ENCODE measurements at regions not wholly inside any gene's neighbourhood (a gene's known extent, or its start where the extent isn't known, plus 50 kb on each side); places are given as distances from the start of the nearest gene placed in this dataset.
"Not testable (repeated sequence)": the region's sequence is repeated elsewhere in the genome, so short reads cannot be mapped to it uniquely, and the experiment has no call there.

DNA sequence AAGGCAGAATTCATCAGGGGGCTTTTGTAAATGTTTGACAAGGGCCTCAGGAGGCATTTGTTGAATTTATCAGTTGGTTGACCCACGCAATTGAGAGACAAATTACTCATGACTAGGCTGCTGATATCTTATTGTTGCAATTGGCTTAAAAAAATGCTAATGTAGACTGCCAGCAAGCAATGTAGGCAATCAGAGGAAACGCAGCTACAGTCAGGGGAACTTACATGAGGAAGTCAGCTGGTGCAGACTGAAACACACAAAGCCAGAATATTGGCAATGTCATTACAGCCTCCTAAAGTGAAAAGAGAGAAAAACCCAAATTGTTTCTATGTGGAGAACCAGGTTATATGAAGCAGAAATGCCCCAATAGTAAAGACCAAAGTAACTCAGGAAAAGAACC is 83.9 kb downstream of the EIF1AY start:
- Histone ChIP-seq H3K36me3 (ENCODE audit: control insufficient read depth, low read length) (no peaks in the 10 kb centered on the region), H3K4me3 (ENCODE audit: low read length) (no peak overlapping the region), H3F3A (ENCODE audit: control insufficient read depth, insufficient read depth) (no peaks in the 10 kb centered on the region), H3K27me3 (ENCODE audit: control insufficient read depth, low read length) (no peaks in the 10 kb centered on the region), H3K27ac (ENCODE audit: low read depth, low read length) (no peak overlapping the region), H3K79me2 (ENCODE audit: control insufficient read depth, low read length) (no peaks in the 10 kb centered on the region), H3K9me3 (ENCODE audit: control insufficient read depth, insufficient read depth, low read length) (no peaks in the 10 kb centered on the region), H4K20me1 (ENCODE audit: control insufficient read depth, insufficient read depth, low read depth, low read length) (no peaks in the 10 kb centered on the region), H3K4me1 (ENCODE audit: control insufficient read depth, low read length) (peaks cover 5% of the 10 kb centered on the region; the same call in 1 of the 2 replicates), H3K4me2 (ENCODE audit: low read length) (no peak overlapping the region), H3K9me2 (replicated peaks; ENCODE audit: control insufficient read depth, low read length) (no peaks in the 10 kb centered on the region)
- no peak for TF ChIP-seq EZH2phosphoT487 (IDR thresholded peaks at IDR 0.05; ENCODE audit: borderline replicate concordance, low read length)
- TF ChIP-seq, protein P1, sequence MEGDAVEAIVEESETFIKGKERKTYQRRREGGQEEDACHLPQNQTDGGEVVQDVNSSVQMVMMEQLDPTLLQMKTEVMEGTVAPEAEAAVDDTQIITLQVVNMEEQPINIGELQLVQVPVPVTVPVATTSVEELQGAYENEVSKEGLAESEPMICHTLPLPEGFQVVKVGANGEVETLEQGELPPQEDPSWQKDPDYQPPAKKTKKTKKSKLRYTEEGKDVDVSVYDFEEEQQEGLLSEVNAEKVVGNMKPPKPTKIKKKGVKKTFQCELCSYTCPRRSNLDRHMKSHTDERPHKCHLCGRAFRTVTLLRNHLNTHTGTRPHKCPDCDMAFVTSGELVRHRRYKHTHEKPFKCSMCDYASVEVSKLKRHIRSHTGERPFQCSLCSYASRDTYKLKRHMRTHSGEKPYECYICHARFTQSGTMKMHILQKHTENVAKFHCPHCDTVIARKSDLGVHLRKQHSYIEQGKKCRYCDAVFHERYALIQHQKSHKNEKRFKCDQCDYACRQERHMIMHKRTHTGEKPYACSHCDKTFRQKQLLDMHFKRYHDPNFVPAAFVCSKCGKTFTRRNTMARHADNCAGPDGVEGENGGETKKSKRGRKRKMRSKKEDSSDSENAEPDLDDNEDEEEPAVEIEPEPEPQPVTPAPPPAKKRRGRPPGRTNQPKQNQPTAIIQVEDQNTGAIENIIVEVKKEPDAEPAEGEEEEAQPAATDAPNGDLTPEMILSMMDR (IDR thresholded peaks at IDR 0.05; ENCODE audit: low read depth, low read length, poor library complexity, severe bottlenecking), result no peak

DNA sequence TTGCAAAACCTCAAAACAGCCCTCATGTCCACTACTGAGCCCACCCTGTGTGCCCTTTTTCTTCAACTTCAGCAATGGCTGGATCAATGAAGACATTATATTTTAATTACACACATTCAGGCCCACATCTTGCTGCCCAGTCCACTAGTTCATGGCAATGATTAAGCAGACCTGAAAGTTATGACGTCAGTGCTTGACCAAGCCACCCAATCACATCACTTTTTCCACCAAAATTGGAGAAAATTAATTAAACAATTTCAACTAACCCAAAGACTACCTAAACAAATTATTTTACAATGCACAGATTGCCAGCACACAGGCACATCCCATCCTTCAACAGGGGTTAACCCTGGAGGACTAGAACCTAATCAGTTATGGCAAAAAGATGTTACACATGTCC is 86.6 kb downstream of the EIF1AY start:
- H3K9me3 ChIP-seq (ENCODE audit: control insufficient read depth, insufficient read depth, low read length), result no peaks in the 10 kb centered on the region
- no peaks in the 10 kb centered on the region for H3K36me3 ChIP-seq (ENCODE audit: control insufficient read depth, low read length)
- peaks cover 5% of the 10 kb centered on the region; the same call in 1 of the 2 replicates for H3K4me1 ChIP-seq (ENCODE audit: control insufficient read depth, low read length)
- no peaks in the 10 kb centered on the region for H3K79me2 ChIP-seq (ENCODE audit: control insufficient read depth, low read length)
- no peak overlapping the region for H3K27ac ChIP-seq (ENCODE audit: low read depth, low read length)
- H4K20me1 ChIP-seq (ENCODE audit: control insufficient read depth, insufficient read depth, low read depth, low read length), result no peaks in the 10 kb centered on the region
- H3K4me3 ChIP-seq (ENCODE audit: low read length), result no peak overlapping the region
- H3K4me2 ChIP-seq (ENCODE audit: low read length), result no peak overlapping the region
- no peaks in the 10 kb centered on the region for H3K9me2 ChIP-seq (replicated peaks; ENCODE audit: control insufficient read depth, low read length)
- no peaks in the 10 kb centered on the region for H3K27me3 ChIP-seq (ENCODE audit: control insufficient read depth, low read length)
- no peaks in the 10 kb centered on the region for H3F3A ChIP-seq (ENCODE audit: control insufficient read depth, insufficient read depth)
- TF ChIP-seq, protein P1 (IDR thresholded peaks at IDR 0.05; ENCODE audit: low read depth, low read length, poor library complexity, severe bottlenecking), result no peak
- TF ChIP-seq EZH2phosphoT487 (IDR thresholded peaks at IDR 0.05; ENCODE audit: borderline replicate concordance, low read length), result no peak

DNA sequence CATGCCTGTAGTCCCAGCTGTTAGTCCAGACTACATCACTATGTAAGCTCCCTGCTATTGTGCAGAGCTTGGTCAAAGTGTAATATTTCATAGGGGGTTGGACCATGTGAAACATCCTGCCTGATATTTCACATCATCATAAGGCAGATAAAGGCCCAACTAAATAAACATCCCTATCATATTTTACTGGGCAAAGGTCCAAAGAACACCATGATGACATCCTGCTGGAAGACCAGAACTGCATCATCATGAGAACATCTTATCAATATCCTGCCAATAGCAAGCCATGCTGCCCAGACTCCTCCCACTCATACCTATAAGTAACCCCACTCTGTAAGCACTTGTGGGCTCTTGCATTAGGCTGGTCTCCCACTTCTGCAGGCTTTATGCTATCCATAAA is 88.6 kb downstream of the EIF1AY start:
- H3K4me1 ChIP-seq (ENCODE audit: control insufficient read depth, low read length), result peaks cover 5% of the 10 kb centered on the region; the same call in 1 of the 2 replicates
- H3K9me3 ChIP-seq (ENCODE audit: control insufficient read depth, insufficient read depth, low read length), result no peaks in the 10 kb centered on the region
- H3K79me2 ChIP-seq (ENCODE audit: control insufficient read depth, low read length), result no peaks in the 10 kb centered on the region
- no peak overlapping the region for H3K4me2 ChIP-seq (ENCODE audit: low read length)
- no peaks in the 10 kb centered on the region for H3F3A ChIP-seq (ENCODE audit: control insufficient read depth, insufficient read depth)
- H4K20me1 ChIP-seq (ENCODE audit: control insufficient read depth, insufficient read depth, low read depth, low read length), result no peaks in the 10 kb centered on the region
- no peak overlapping the region for H3K27ac ChIP-seq (ENCODE audit: low read depth, low read length)
- H3K4me3 ChIP-seq (ENCODE audit: low read length), result no peak overlapping the region
- H3K36me3 ChIP-seq (ENCODE audit: control insufficient read depth, low read length), result no peaks in the 10 kb centered on the region
- H3K9me2 ChIP-seq (replicated peaks; ENCODE audit: control insufficient read depth, low read length), result no peaks in the 10 kb centered on the region
- TF ChIP-seq, protein P1 (IDR thresholded peaks at IDR 0.05; ENCODE audit: low read depth, low read length, poor library complexity, severe bottlenecking), result no peak
- TF ChIP-seq EZH2phosphoT487 (IDR thresholded peaks at IDR 0.05; ENCODE audit: borderline replicate concordance, low read length), result no peak
- no peaks in the 10 kb centered on the region for H3K27me3 ChIP-seq (ENCODE audit: control insufficient read depth, low read length)

DNA sequence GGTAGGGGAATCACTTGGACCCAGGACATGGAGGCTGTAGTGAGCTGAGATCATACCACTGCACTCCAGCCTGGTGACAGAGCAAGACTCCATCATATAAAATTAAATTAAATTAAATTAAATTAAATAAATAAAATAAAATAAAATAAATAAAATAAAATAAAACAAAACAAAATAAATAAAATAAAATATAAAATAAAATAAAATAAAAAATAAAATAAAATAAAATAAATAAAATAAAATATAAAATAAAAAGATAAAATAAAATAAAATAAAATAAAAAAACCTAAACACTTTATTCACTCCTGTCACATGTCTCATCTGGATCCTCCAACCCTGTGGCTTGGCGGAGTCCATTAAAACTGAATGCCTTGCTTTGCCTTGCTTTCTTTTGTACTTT is 89.8 kb downstream of the EIF1AY start:
- H3K4me1 ChIP-seq (ENCODE audit: control insufficient read depth, low read length); H3K4me3 ChIP-seq (ENCODE audit: low read length); H3F3A ChIP-seq (ENCODE audit: control insufficient read depth, insufficient read depth); H3K27ac ChIP-seq (ENCODE audit: low read depth, low read length); H3K27me3 ChIP-seq (ENCODE audit: control insufficient read depth, low read length); H3K9me2 ChIP-seq (replicated peaks; ENCODE audit: control insufficient read depth, low read length); H3K79me2 ChIP-seq (ENCODE audit: control insufficient read depth, low read length); H4K20me1 ChIP-seq (ENCODE audit: control insufficient read depth, insufficient read depth, low read depth, low read length); H3K4me2 ChIP-seq (ENCODE audit: low read length); H3K36me3 ChIP-seq (ENCODE audit: control insufficient read depth, low read length); H3K9me3 ChIP-seq (ENCODE audit: control insufficient read depth, insufficient read depth, low read length): not testable (repeated sequence)

Data from DOHH2 (cell line).